ENCODE measurements at regions not wholly inside any gene's neighbourhood (a gene's known extent, or its start where the extent isn't known, plus 50 kb on each side); places are given as distances from the start of the nearest gene placed in this dataset.
"Not testable (repeated sequence)": the region's sequence is repeated elsewhere in the genome, so short reads cannot be mapped to it uniquely, and the experiment has no call there.

- no peak for DNase-seq
These were observed 1627.7 kb upstream of the CDH9 start for GRCh38 chr5:28666110-28666509.

- DNase-seq = no peak
These were observed 1609.7 kb upstream of the CDH9 start for GRCh38 chr5:28648108-28648507.

- no peak for DNase-seq
These were observed 1594.2 kb upstream of the CDH9 start for GRCh38 chr5:28632607-28633006.

- DNase-seq = no peak
These were observed 1565.5 kb upstream of the CDH9 start for GRCh38 chr5:28603869-28604268.

GRCh38 chr5:28602429-28602828 is 1564.0 kb upstream of the CDH9 start:
- no peak for DNase-seq

GRCh38 chr5:28596707-28597106 is 1558.3 kb upstream of the CDH9 start:
- not testable (repeated sequence) for DNase-seq

GRCh38 chr5:28580616-28581015 is 1542.2 kb upstream of the CDH9 start:
- DNase-seq = no peak

- DNase-seq = no peak
These were observed 1537.6 kb upstream of the CDH9 start for GRCh38 chr5:28576022-28576421.

- DNase-seq = no peak
These were observed 1537.0 kb upstream of the CDH9 start for GRCh38 chr5:28575368-28575767.

- DNase-seq = no peak
These were observed 1536.2 kb upstream of the CDH9 start for GRCh38 chr5:28574606-28575005.

GRCh38 chr5:28567048-28567447 is 1528.7 kb upstream of the CDH9 start:
- DNase-seq = no peak

GRCh38 chr5:28561522-28561921 is 1523.1 kb upstream of the CDH9 start:
- no peak for DNase-seq

GRCh38 chr5:28558196-28558595 is 1519.8 kb upstream of the CDH9 start:
- no peak for DNase-seq

- no peak for DNase-seq
These were observed 1518.7 kb upstream of the CDH9 start for GRCh38 chr5:28557114-28557513.

GRCh38 chr5:28549588-28549987 is 1511.2 kb upstream of the CDH9 start:
- DNase-seq = no peak

GRCh38 chr5:28548856-28549255 is 1510.5 kb upstream of the CDH9 start:
- no peak for DNase-seq

- no peak for DNase-seq
These were observed 1506.1 kb upstream of the CDH9 start for GRCh38 chr5:28544501-28544900.

GRCh38 chr5:28543473-28544098 is 1505.2 kb upstream of the CDH9 start:
- no peak for DNase-seq

- DNase-seq = no peak
These were observed 1504.6 kb upstream of the CDH9 start for GRCh38 chr5:28542987-28543386.

- peak; percentile 58 for DNase-seq
These were observed 1485.7 kb upstream of the CDH9 start for GRCh38 chr5:28523888-28524635.

- DNase-seq = no peak
These were observed 1485.0 kb upstream of the CDH9 start for GRCh38 chr5:28523416-28523815.

- DNase-seq = no peak
These were observed 1479.3 kb upstream of the CDH9 start for GRCh38 chr5:28517691-28518090.

GRCh38 chr5:28516722-28517121 is 1478.3 kb upstream of the CDH9 start:
- no peak for DNase-seq

- DNase-seq = no peak
These were observed 1474.3 kb upstream of the CDH9 start for GRCh38 chr5:28512648-28513047.
